Neural cell (in vitro differentiated cells): ENCODE measurements at regions not wholly inside any gene's neighbourhood (a gene's known extent, or its start where the extent isn't known, plus 50 kb on each side); places are given as distances from the start of the nearest gene placed in this dataset.
"Not testable (repeated sequence)": the region's sequence is repeated elsewhere in the genome, so short reads cannot be mapped to it uniquely, and the experiment has no call there.

Source experiments
- H2AFZ ChIP-seq: fragments of 200-600, 300-800 bp; sonication (generic), shearing (Covaris generic); 2 replicates; pipeline ENCODE4 v1.6.0; 2014; ENCODE audit warnings: low read depth, mild to moderate bottlenecking, antibody characterized with exemption, low read length, moderate library complexity
- H3F3A ChIP-seq: fragments of 200-600 bp; shearing (Covaris generic); 2 replicates; pipeline ENCODE4 v1.6.1; 2016; ENCODE audit warnings: mild to moderate bottlenecking, moderate library complexity, mixed read lengths, antibody characterized with exemption, low read length; ENCODE audit not compliant: insufficient read depth, poor library complexity, severe bottlenecking
- H3K27ac ChIP-seq: fragments of 200-600, 300-800 bp; sonication (generic), shearing (Covaris generic); 2 replicates; pipeline ENCODE4 v1.5.1; 2014; ENCODE audit warnings: mild to moderate bottlenecking, low read length, moderate library complexity
- H3K27me3 ChIP-seq: fragments of 300-800, 200-600 bp; sonication (generic), shearing (Covaris generic); 2 replicates; pipeline ENCODE4 v1.6.0; 2014; ENCODE audit warnings: mild to moderate bottlenecking, low read depth, low read length, moderate library complexity; ENCODE audit not compliant: insufficient read depth
- H3K36me3 ChIP-seq: fragments of 300-800, 200-600 bp; sonication (generic), shearing (Covaris generic); 2 replicates; pipeline ENCODE4 v1.5.1; 2014; ENCODE audit warnings: mild to moderate bottlenecking, antibody characterized with exemption, low read length, moderate library complexity; ENCODE audit not compliant: insufficient read depth
- H3K4me2 ChIP-seq: fragments of 300-800, 200-600 bp; sonication (generic), shearing (Covaris generic); 2 replicates; pipeline ENCODE4 v1.6.0; 2014; ENCODE audit warnings: mild to moderate bottlenecking, low read length
- H3K4me3 ChIP-seq: fragments of 300-800, 200-600 bp; sonication (generic), shearing (Covaris generic); 2 replicates; pipeline ENCODE4 v1.5.1; 2014; ENCODE audit warnings: mild to moderate bottlenecking, low read length, moderate library complexity
- H3K79me2 ChIP-seq: fragments of 200-600 bp; shearing (Covaris generic); replicated peaks from 2 replicates; pipeline ENCODE4 v1.6.0; 2014; ENCODE audit warnings: mild to moderate bottlenecking, low read length, moderate library complexity; ENCODE audit not compliant: insufficient read depth
- H3K9ac ChIP-seq: fragments of 300-800, 200-600 bp; sonication (generic), shearing (Covaris generic); 2 replicates; pipeline ENCODE4 v1.6.1; 2016; ENCODE audit warnings: mild to moderate bottlenecking, low read length, mixed read lengths
- H3K9me2 ChIP-seq: fragments of 200-600 bp; shearing (Covaris generic); 2 replicates; pipeline ENCODE4 v1.6.1; 2016; ENCODE audit warnings: mild to moderate bottlenecking, low read length, mixed read lengths; ENCODE audit not compliant: insufficient read depth
- H3K9me3 ChIP-seq: fragments of 200-600, 300-800 bp; sonication (generic), shearing (Covaris generic); 2 replicates; pipeline ENCODE4 v1.6.1; 2016; ENCODE audit warnings: mild to moderate bottlenecking, mixed run types, low read length, moderate library complexity, mixed read lengths
- H4K20me1 ChIP-seq: fragments of 200-600 bp; shearing (Covaris generic); 2 replicates; pipeline ENCODE4 v1.6.1; 2016; ENCODE audit warnings: mild to moderate bottlenecking, mixed run types; ENCODE audit not compliant: insufficient read depth
- CTCF ChIP-seq: fragments of 450-650 bp; IDR thresholded peaks from 2 replicates; pipeline ENCODE4 v1.5.1; 2014; ENCODE audit warnings: antibody characterized with exemption, mild to moderate bottlenecking, moderate library complexity; ENCODE audit not compliant: poor library complexity, severe bottlenecking
- EP300 ChIP-seq: fragments of 450-650 bp; conservative IDR thresholded peaks from 2 replicates; pipeline ENCODE4 v1.6.1; 2014; ENCODE audit warnings: antibody characterized with exemption, mild to moderate bottlenecking, moderate library complexity; ENCODE audit not compliant: poor library complexity, severe bottlenecking
- EZH2 ChIP-seq: fragments of 200-600, 300-800 bp; shearing (Covaris generic), sonication (generic); IDR thresholded peaks from 2 replicates; pipeline ENCODE4 v1.6.1; 2014; ENCODE audit warnings: antibody characterized with exemption, low read length, borderline replicate concordance, mild to moderate bottlenecking; ENCODE audit not compliant: insufficient read depth, poor library complexity, severe bottlenecking
- MXI1 ChIP-seq: fragments of 450-650 bp; conservative IDR thresholded peaks from 2 replicates; pipeline ENCODE4 v1.6.1; 2014; ENCODE audit warnings: antibody characterized with exemption, mild to moderate bottlenecking; ENCODE audit not compliant: poor library complexity, severe bottlenecking
- POLR2AphosphoS5 ChIP-seq: IDR thresholded peaks from 2 replicates; pipeline ENCODE4 v1.6.1; 2012
- RAD21 ChIP-seq: fragments of 450-650 bp; conservative IDR thresholded peaks from 2 replicates; pipeline ENCODE4 v1.6.1; 2014; ENCODE audit warnings: antibody characterized with exemption, mild to moderate bottlenecking, moderate library complexity
- SMC3 ChIP-seq: fragments of 450-650 bp; conservative IDR thresholded peaks from 2 replicates; pipeline ENCODE4 v1.6.1; 2014; ENCODE audit warnings: antibody characterized with exemption, mild to moderate bottlenecking, moderate library complexity; ENCODE audit not compliant: poor library complexity
- TAF1 ChIP-seq: IDR thresholded peaks from 2 replicates; pipeline ENCODE4 v1.6.1; 2012; ENCODE audit warnings: low read depth
- TF ChIP-seq, protein P1 (sequence below): IDR thresholded peaks from 2 replicates; pipeline ENCODE4 v1.6.1; 2012; ENCODE audit warnings: borderline replicate concordance

DNA sequence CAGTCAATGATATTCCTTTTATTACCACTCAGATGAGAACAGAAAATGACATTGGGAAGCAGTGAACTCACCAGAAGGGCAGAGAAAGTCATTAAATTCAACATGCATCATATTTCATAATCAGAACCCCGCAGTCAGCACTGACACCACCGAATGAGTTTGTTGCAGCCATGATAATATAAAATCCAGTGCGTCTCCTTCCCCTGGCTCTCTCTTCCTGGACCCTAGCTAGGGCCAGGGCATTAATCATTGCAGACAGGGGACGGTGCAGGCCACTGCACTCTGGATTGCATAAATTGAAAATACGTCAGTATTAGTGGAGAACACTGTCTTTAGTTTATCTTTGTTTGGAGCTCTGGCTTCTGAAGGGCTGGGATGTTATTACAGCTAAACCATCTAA lies 931.5 kb downstream of the TYW1 start:
- H3K9me3 ChIP-seq, result no peaks in the 10 kb centered on the region
- no peaks in the 10 kb centered on the region for H3F3A ChIP-seq
- H3K27ac ChIP-seq, result no peak overlapping the region
- H2AFZ ChIP-seq, result no peak overlapping the region
- H3K4me2 ChIP-seq, result no peak overlapping the region
- no peaks in the 10 kb centered on the region for H3K36me3 ChIP-seq
- H4K20me1 ChIP-seq, result no peaks in the 10 kb centered on the region
- no peaks in the 10 kb centered on the region for H3K27me3 ChIP-seq
- H3K4me3 ChIP-seq, result no peak overlapping the region
- no peaks in the 10 kb centered on the region for H3K9me2 ChIP-seq
- TF ChIP-seq MXI1 (no peak), TAF1 (no peak), CTCF (no peak), EZH2 (no peak), EP300 (no peak), SMC3 (no peak), RAD21 (no peak), POLR2AphosphoS5 (no peak)
- TF ChIP-seq, protein P1, sequence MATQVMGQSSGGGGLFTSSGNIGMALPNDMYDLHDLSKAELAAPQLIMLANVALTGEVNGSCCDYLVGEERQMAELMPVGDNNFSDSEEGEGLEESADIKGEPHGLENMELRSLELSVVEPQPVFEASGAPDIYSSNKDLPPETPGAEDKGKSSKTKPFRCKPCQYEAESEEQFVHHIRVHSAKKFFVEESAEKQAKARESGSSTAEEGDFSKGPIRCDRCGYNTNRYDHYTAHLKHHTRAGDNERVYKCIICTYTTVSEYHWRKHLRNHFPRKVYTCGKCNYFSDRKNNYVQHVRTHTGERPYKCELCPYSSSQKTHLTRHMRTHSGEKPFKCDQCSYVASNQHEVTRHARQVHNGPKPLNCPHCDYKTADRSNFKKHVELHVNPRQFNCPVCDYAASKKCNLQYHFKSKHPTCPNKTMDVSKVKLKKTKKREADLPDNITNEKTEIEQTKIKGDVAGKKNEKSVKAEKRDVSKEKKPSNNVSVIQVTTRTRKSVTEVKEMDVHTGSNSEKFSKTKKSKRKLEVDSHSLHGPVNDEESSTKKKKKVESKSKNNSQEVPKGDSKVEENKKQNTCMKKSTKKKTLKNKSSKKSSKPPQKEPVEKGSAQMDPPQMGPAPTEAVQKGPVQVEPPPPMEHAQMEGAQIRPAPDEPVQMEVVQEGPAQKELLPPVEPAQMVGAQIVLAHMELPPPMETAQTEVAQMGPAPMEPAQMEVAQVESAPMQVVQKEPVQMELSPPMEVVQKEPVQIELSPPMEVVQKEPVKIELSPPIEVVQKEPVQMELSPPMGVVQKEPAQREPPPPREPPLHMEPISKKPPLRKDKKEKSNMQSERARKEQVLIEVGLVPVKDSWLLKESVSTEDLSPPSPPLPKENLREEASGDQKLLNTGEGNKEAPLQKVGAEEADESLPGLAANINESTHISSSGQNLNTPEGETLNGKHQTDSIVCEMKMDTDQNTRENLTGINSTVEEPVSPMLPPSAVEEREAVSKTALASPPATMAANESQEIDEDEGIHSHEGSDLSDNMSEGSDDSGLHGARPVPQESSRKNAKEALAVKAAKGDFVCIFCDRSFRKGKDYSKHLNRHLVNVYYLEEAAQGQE, result no peak
- H3K9ac ChIP-seq, result no peak overlapping the region
- H3K79me2 ChIP-seq, result no peaks in the 10 kb centered on the region

DNA sequence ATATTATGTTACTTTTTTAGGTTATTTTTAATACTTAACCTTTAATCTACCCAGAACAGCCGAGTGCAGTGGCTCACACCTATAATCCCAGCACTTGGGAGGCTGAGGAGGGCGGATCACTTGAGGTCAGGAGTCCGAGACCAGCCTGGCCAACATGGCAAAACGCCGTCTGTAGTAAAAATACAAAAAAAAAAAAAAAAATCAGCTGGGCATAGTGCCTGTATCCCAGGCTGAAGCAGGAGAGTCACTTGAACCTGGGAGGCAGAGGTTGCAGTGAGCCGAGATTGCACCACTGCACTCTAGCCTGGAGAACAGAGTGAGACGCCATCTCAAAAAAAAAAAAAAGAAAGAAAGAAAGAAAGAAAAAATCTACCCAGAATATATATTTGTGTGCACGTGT lies 939.8 kb downstream of the TYW1 start:
- H3K4me2 ChIP-seq, H4K20me1 ChIP-seq, H3K79me2 ChIP-seq, H3K36me3 ChIP-seq, H3K4me3 ChIP-seq, H3K9me2 ChIP-seq, H2AFZ ChIP-seq, H3K27ac ChIP-seq, H3K9ac ChIP-seq, H3F3A ChIP-seq, H3K27me3 ChIP-seq, H3K9me3 ChIP-seq: not testable (repeated sequence)

DNA sequence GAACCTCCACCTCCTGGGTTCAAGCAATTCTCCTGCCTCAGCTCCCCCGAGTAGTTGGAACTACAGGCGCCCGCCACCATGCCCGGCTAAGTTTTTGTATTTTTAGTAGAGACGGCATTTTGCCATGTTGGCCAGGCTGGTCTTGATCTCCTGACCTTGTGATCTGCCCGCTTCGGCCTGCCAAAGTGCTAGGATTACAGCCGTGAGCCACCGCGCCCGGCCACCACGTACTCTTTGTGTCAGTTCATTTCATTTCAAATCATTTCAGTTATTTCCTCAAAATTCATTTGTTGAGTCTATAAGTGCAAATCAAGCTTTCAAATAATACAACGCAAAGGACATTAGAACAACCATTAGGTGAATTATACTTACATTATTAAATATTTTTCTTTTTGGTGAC lies 943.8 kb downstream of the TYW1 start:
- no peaks in the 10 kb centered on the region for H3F3A ChIP-seq
- no peaks in the 10 kb centered on the region for H3K9me2 ChIP-seq
- TF ChIP-seq CTCF (no peak), SMC3 (no peak), POLR2AphosphoS5 (no peak), EZH2 (no peak), TAF1 (no peak), MXI1 (no peak), RAD21 (no peak), EP300 (no peak)
- TF ChIP-seq, protein P1, result no peak
- H3K9ac ChIP-seq, result no peak overlapping the region
- no peak overlapping the region for H3K27ac ChIP-seq
- no peak overlapping the region for H3K4me2 ChIP-seq
- H3K79me2 ChIP-seq, result no peaks in the 10 kb centered on the region
- no peaks in the 10 kb centered on the region for H3K36me3 ChIP-seq
- no peaks in the 10 kb centered on the region for H3K9me3 ChIP-seq
- no peaks in the 10 kb centered on the region for H3K27me3 ChIP-seq
- no peak overlapping the region for H2AFZ ChIP-seq
- no peaks in the 10 kb centered on the region for H4K20me1 ChIP-seq
- H3K4me3 ChIP-seq, result no peak overlapping the region
